Liver (tissue), 8 donors: ENCODE measurements at regions not wholly inside any gene's neighbourhood (a gene's known extent, or its start where the extent isn't known, plus 50 kb on each side); places are given as distances from the start of the nearest gene placed in this dataset.

Source experiments
- DNase-seq: peaks from one replicate; pipeline ENCODE4 v3.0.0-alpha.2; 2017; ENCODE audit warnings: low spot score
- H3K27ac ChIP-seq, 2 donors: one replicate each; pipeline ENCODE4 v1.7.0; 2013; ENCODE audit warnings: inconsistent platforms in 2 of 2, low read length in 2 of 2, control low read depth in 1 of 2, low read depth in 1 of 2, mild to moderate bottlenecking in 1 of 2
- H3K27me3 ChIP-seq, 4 donors: one replicate each; pipeline versions ENCODE4 v1.6.1 to v1.7.0; 2013; ENCODE audit warnings: low read length in 3 of 4, inconsistent platforms in 1 of 4, mild to moderate bottlenecking in 1 of 4, moderate library complexity in 1 of 4; ENCODE audit not compliant: control insufficient read depth in 4 of 4, insufficient read depth in 4 of 4
- H3K36me3 ChIP-seq, 4 donors: one replicate each; pipeline versions ENCODE4 v1.6.1 to v1.7.0; 2013; ENCODE audit warnings: low read length in 3 of 4, mild to moderate bottlenecking in 3 of 4, low read depth in 1 of 4, moderate library complexity in 1 of 4; ENCODE audit not compliant: control insufficient read depth in 4 of 4, insufficient read depth in 3 of 4
- H3K4me1 ChIP-seq, 4 donors: one replicate each; pipeline versions ENCODE4 v1.6.1 to v1.7.0; 2013; ENCODE audit warnings: low read length in 3 of 4, mild to moderate bottlenecking in 3 of 4, moderate library complexity in 1 of 4; ENCODE audit not compliant: control insufficient read depth in 4 of 4, insufficient read depth in 4 of 4
- H3K4me3 ChIP-seq, 3 donors: one replicate each; pipeline versions ENCODE4 v1.6.1 to v1.7.0; 2013; ENCODE audit warnings: low read length in 3 of 3, control low read depth in 1 of 3, low read depth in 1 of 3, mild to moderate bottlenecking in 1 of 3
- H3K9ac ChIP-seq, 2 donors: one replicate each; pipeline ENCODE4 v1.7.0; 2013; ENCODE audit warnings: low read length in 2 of 2, mild to moderate bottlenecking in 2 of 2, moderate library complexity in 2 of 2, control low read depth in 1 of 2, low read depth in 1 of 2
- H3K9me3 ChIP-seq, 4 donors: one replicate each; pipeline versions ENCODE4 v1.6.1 to v1.7.0; 2013; ENCODE audit warnings: low read length in 3 of 4; ENCODE audit not compliant: control insufficient read depth in 4 of 4
- ATF3 ChIP-seq: IDR thresholded peaks from 2 replicates; pipeline ENCODE4 v1.6.1; 2016; ENCODE audit warnings: antibody characterized with exemption
- CTCF ChIP-seq: fragments of 150-350 bp; IDR thresholded peaks from 2 replicates; pipeline ENCODE4 v1.5.1; 2017; ENCODE audit warnings: improper control_type of control experiment, low read depth, low read length; ENCODE audit not compliant: missing input control
- EGR1 ChIP-seq, 2 donors: IDR thresholded peaks; 2 replicates each; pipeline ENCODE4 v1.6.1; 2016 to 2018; ENCODE audit warnings: antibody characterized with exemption in 2 of 2, low read depth in 2 of 2
- FOXA1 ChIP-seq: IDR thresholded peaks from 2 replicates; pipeline ENCODE4 v1.6.1; 2016; ENCODE audit warnings: antibody characterized with exemption
- FOXA2 ChIP-seq: IDR thresholded peaks from 2 replicates; pipeline ENCODE4 v1.6.1; 2016; ENCODE audit warnings: antibody characterized with exemption
- GABPA ChIP-seq, 2 donors: IDR thresholded peaks in 1 of 2; conservative IDR thresholded peaks in 1 of 2; 2 replicates each; pipeline ENCODE4 v1.6.1; 2016; ENCODE audit warnings: antibody characterized with exemption in 2 of 2, mild to moderate bottlenecking in 1 of 2, moderate library complexity in 1 of 2
- HNF4A ChIP-seq, 2 donors: conservative IDR thresholded peaks; 2 replicates each; pipeline ENCODE4 v1.6.1; 2016; ENCODE audit warnings: antibody characterized with exemption in 2 of 2, mild to moderate bottlenecking in 2 of 2
- HNF4G ChIP-seq: IDR thresholded peaks from 2 replicates; pipeline ENCODE4 v1.6.1; 2016; ENCODE audit warnings: antibody characterized with exemption
- JUND ChIP-seq, 2 donors: IDR thresholded peaks; 2 replicates each; pipeline ENCODE4 v1.6.1; 2016; ENCODE audit warnings: antibody characterized with exemption in 2 of 2
- MAX ChIP-seq: IDR thresholded peaks from 2 replicates; pipeline ENCODE4 v1.6.1; 2016; ENCODE audit warnings: antibody characterized with exemption
- NR2F2 ChIP-seq: IDR thresholded peaks from 2 replicates; pipeline ENCODE4 v1.6.1; 2016; ENCODE audit warnings: antibody characterized with exemption
- RAD21 ChIP-seq, 2 donors: IDR thresholded peaks; 2 replicates each; pipeline ENCODE4 v1.6.1; 2016; ENCODE audit warnings: antibody characterized with exemption in 2 of 2, mild to moderate bottlenecking in 2 of 2
- REST ChIP-seq: IDR thresholded peaks from 2 replicates; pipeline ENCODE4 v1.6.1; 2016; ENCODE audit warnings: antibody characterized with exemption, mild to moderate bottlenecking
- RXRA ChIP-seq, 2 donors: IDR thresholded peaks; 2 replicates each; pipeline ENCODE4 v1.6.1; 2017 to 2018; ENCODE audit warnings: antibody characterized with exemption in 2 of 2, mild to moderate bottlenecking in 1 of 2
- SP1 ChIP-seq: IDR thresholded peaks from 2 replicates; pipeline ENCODE4 v1.6.1; 2018; ENCODE audit warnings: antibody characterized with exemption, mild to moderate bottlenecking
- TAF1 ChIP-seq: conservative IDR thresholded peaks from 2 replicates; pipeline ENCODE4 v1.6.1; 2016; ENCODE audit warnings: antibody characterized with exemption, mild to moderate bottlenecking
- YY1 ChIP-seq: IDR thresholded peaks from 2 replicates; pipeline ENCODE4 v1.6.1; 2016; ENCODE audit warnings: antibody characterized with exemption, mild to moderate bottlenecking
- ZBTB33 ChIP-seq: IDR thresholded peaks from 2 replicates; pipeline ENCODE4 v1.6.1; 2016; ENCODE audit warnings: antibody characterized with exemption
- WGBS: extraction: QIAGEN DNeasy Blood & Tissue Kit; methylation state at CpG from one replicate; pipeline ENCODE4 v1.1.7; 2013; 5-methylcytosine and 5-hydroxymethylcytosine counted together
- donor health status: healthy.
- donor health status: healthy.
- donor health status: healthy.
- donor health status: healthy.
- donor health status: healthy.

- peaks cover 0 to 5% (median 0%) of the 10 kb centered on the region in 4 donors for H3K27me3 ChIP-seq
- H3K9ac ChIP-seq: no peak overlapping the region
- no peak overlapping the region for H3K4me3 ChIP-seq
- no peaks in the 10 kb centered on the region for H3K9me3 ChIP-seq
- WGBS: 80% methylated on average over 7 of the region's 7 CpGs
- no peaks in the 10 kb centered on the region for H3K36me3 ChIP-seq
- TF ChIP-seq JUND (IDR thresholded peaks at IDR 0.05): no peak
- TF ChIP-seq NR2F2: no peak
- TF ChIP-seq FOXA2: no peak
- no peak for TF ChIP-seq ZBTB33
- TF ChIP-seq RAD21 (IDR thresholded peaks at IDR 0.05): no peak
- no peak for TF ChIP-seq ATF3
- no peak for TF ChIP-seq TAF1
- no peak for TF ChIP-seq EGR1 (IDR thresholded peaks at IDR 0.05; ENCODE audit: low read depth in 2 of 2)
- no peak for TF ChIP-seq YY1
- TF ChIP-seq HNF4A (conservative IDR thresholded peaks at IDR 0.05): no peak
- no peak for TF ChIP-seq RXRA (IDR thresholded peaks at IDR 0.05)
- no peak for TF ChIP-seq REST
- no peak for TF ChIP-seq HNF4G
- no peak for TF ChIP-seq FOXA1
- no peak for TF ChIP-seq GABPA (IDR thresholded peaks at IDR 0.05 in 1 of 2, conservative IDR thresholded peaks at IDR 0.05 in 1 of 2)
- TF ChIP-seq MAX: no peak
- no peak for TF ChIP-seq CTCF
- TF ChIP-seq SP1: no peak
- H3K4me1 ChIP-seq: no peaks in the 10 kb centered on the region
- DNase-seq: no peak
- no peak overlapping the region for H3K27ac ChIP-seq
Measured at GRCh38 chr16:82389956-82390650, 220.1 kb upstream of the MPHOSPH6 start.
